Activated T-helper 17 cell treated with anti-CD3 and anti-CD28 coated beads, Interleukin-2, amount 50 U/mL, for 72 hours (primary cell): ENCODE measurements at regions not wholly inside any gene's neighbourhood (a gene's known extent, or its start where the extent isn't known, plus 50 kb on each side); places are given as distances from the start of the nearest gene placed in this dataset.
"Not testable (repeated sequence)": the region's sequence is repeated elsewhere in the genome, so short reads cannot be mapped to it uniquely, and the experiment has no call there.

Experiments used
- ATAC-seq: fragments of 150-1000 bp; cut with Tn5 transposase; replicated peaks from 2 replicates; pipeline ENCODE4 v1.10.0; 2021; ENCODE audit warnings: mild to moderate bottlenecking, moderate library complexity
- H3K27ac Mint-ChIP-seq: one replicate; pipeline ENCODE4 v1.8.0; 2022; ENCODE audit warnings: mixed read lengths
- H3K27me3 Mint-ChIP-seq: one replicate; pipeline ENCODE4 v1.8.0; 2022; ENCODE audit warnings: mixed read lengths
- H3K36me3 Mint-ChIP-seq: one replicate; pipeline ENCODE4 v1.8.0; 2022; ENCODE audit warnings: low read depth, mild to moderate bottlenecking, mixed read lengths
- H3K4me1 Mint-ChIP-seq: one replicate; pipeline ENCODE4 v1.8.0; 2022; ENCODE audit warnings: mixed read lengths
- H3K4me3 Mint-ChIP-seq: one replicate; pipeline ENCODE4 v1.8.0; 2022; ENCODE audit warnings: mild to moderate bottlenecking, mixed read lengths
- H3K9me3 Mint-ChIP-seq: one replicate; pipeline ENCODE4 v1.8.0; 2022; ENCODE audit warnings: mixed read lengths

DNA sequence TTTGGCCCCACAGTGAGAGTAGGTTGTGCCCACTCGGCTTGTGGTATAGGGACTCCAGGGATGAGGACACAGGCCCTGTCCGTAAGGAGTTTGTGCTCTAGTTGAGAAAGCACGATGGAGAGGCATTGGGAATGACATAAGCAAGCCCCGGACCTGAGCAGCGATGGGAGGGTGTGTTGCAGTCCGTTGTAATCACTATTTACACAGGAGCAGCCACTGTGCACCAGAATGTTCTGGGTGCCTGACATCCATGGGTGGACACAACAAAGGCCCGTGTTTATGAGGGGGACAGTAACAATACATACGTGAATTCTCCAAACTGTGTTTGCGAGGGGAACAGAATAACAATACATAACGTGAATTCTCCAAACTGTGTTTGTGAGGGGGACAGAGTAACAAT is 86.8 kb downstream of the NPIPB11 start:
- Mint-ChIP-seq H3K36me3 (no peaks in the 10 kb centered on the region), H3K4me3 (no peak overlapping the region), H3K27ac (no peak overlapping the region), H3K9me3 (no peaks in the 10 kb centered on the region), H3K4me1 (no peaks in the 10 kb centered on the region), H3K27me3 (no peaks in the 10 kb centered on the region)
- ATAC-seq = no peak

DNA sequence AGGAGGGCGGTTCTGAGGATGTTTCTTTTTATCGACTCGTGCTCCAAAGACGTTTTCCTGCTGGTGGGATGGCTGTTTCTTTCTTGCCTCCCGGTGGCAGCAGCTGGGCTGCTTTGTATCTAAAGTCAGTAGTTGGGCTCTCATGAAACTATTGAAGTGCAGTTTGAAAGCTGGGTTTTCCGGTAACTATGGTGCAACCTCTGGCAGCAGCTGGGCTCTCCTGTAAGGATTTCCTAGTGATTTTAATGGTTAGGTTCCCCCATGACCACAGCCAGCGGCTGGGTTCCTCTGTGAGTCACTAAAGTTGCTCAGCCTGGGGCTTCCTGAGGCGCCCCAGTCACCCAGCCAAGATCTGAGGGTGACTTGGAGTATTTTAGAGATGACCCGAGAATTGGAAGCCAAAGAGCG is 87.9 kb downstream of the NPIPB11 start:
- H3K27ac Mint-ChIP-seq, H3K9me3 Mint-ChIP-seq, H3K4me1 Mint-ChIP-seq, H3K27me3 Mint-ChIP-seq, H3K36me3 Mint-ChIP-seq, H3K4me3 Mint-ChIP-seq: not testable (repeated sequence)
- ATAC-seq = peak; percentile 70

DNA sequence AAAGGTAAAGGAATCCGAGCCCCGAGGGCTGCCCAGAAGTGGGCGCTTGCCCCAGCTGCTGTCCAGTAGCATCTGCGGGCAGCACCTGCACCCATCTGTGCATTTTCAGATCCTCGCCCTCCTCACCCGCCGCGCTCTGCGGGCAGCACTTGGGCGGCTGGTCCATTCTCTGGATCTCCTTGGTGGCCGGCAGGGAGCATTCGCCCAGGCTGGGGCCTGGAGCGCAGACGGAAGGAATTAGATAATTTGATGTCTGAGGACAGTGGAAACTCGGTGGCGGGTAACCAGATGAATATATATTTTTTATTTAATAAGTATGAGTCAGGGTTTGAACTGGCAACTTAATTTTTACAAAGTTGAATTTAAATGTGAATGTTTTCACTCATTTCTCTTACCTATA is 88.5 kb downstream of the NPIPB11 start:
- H3K36me3 Mint-ChIP-seq = no peaks in the 10 kb centered on the region
- no peak for ATAC-seq
- H3K27ac Mint-ChIP-seq = no peak overlapping the region
- no peaks in the 10 kb centered on the region for H3K9me3 Mint-ChIP-seq
- no peaks in the 10 kb centered on the region for H3K4me1 Mint-ChIP-seq
- H3K4me3 Mint-ChIP-seq = no peak overlapping the region
- no peaks in the 10 kb centered on the region for H3K27me3 Mint-ChIP-seq

DNA sequence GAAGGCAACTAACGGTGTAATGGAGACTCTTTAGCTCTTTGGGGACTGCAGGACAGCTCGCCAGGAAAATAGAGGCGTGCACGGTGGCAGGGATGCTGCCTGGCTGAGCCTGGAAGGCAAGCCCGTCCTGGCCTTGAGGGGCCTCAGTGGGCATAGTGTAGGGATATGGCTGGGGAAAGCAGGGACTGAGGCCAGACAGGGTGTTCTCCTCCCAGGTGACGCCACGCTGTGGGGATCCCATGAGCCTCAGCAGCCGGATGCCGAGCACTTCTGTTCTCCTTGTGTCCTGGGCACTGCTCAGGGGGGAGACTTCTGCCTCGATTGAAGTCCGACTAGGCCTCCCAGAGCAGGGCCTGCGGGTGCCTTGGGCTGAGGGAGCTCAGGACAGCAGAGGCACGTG is 89.2 kb downstream of the NPIPB11 start:
- no peaks in the 10 kb centered on the region for H3K27me3 Mint-ChIP-seq

DNA sequence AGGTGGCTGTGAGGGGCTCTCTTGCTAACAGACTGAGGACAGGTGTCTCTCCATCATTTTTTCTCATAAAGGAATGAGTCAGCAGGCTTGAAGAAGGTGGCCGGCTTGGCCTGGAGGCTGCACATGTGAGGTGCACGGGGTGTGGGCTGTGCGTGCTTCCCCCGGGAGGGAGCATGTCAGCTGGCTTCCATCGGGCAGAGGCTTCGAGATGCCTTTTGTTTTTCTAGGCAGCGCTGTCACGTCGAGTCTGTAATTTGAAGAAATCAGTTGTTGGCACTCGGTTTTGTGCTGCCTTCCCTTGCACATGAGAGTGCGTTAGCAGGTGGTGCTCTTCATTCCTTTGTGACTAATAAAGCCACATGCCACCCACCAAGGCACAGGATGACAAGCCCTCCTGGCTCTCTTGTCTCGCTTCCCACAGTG is 89.7 kb downstream of the NPIPB11 start:
- Mint-ChIP-seq H3K9me3 (no peaks in the 10 kb centered on the region), H3K27ac (no peak overlapping the region), H3K36me3 (no peaks in the 10 kb centered on the region), H3K4me1 (no peaks in the 10 kb centered on the region), H3K27me3 (no peaks in the 10 kb centered on the region), H3K4me3 (no peak overlapping the region)
- no peak for ATAC-seq

More for the DNA sequence above, 89.2 kb downstream of the NPIPB11 start:
- no peak for ATAC-seq
- H3K4me1 Mint-ChIP-seq = no peaks in the 10 kb centered on the region
- no peak overlapping the region for H3K27ac Mint-ChIP-seq
- no peaks in the 10 kb centered on the region for H3K9me3 Mint-ChIP-seq
- H3K36me3 Mint-ChIP-seq = no peaks in the 10 kb centered on the region
- no peak overlapping the region for H3K4me3 Mint-ChIP-seq

DNA sequence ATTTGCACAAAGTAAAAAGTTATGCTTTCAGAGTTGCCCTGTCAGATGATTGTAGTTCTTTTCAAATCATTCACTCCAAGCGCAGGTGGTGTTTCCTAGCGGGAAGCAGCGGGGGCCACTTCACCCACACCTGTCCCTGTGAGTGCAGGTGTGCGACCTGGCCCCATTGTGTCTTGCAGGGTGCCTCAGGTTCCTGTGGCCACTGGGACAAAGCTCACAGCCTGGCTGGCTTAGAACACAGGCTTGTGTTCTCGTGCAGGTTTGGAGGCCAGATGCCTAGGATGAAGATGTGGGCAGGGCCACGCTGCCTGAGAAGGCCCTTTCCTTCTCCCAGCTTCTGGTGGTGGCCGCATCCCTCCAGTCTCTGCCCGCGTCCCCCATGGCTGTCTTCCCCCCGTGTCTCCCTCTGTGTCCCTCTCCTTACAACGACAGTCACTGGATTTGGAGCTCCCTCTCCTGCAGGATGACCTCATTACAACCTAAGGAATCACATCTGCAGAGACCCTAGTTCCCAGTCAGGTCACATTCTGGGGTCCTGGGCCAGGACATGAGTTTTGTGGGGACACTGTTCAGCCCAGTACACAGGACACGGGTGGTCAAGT is 90.5 kb downstream of the NPIPB11 start:
- Mint-ChIP-seq H3K4me1 (no peaks in the 10 kb centered on the region), H3K36me3 (no peaks in the 10 kb centered on the region), H3K27me3 (no peaks in the 10 kb centered on the region), H3K27ac (no peak overlapping the region), H3K9me3 (no peaks in the 10 kb centered on the region), H3K4me3 (no peak overlapping the region)
- no peak for ATAC-seq

DNA sequence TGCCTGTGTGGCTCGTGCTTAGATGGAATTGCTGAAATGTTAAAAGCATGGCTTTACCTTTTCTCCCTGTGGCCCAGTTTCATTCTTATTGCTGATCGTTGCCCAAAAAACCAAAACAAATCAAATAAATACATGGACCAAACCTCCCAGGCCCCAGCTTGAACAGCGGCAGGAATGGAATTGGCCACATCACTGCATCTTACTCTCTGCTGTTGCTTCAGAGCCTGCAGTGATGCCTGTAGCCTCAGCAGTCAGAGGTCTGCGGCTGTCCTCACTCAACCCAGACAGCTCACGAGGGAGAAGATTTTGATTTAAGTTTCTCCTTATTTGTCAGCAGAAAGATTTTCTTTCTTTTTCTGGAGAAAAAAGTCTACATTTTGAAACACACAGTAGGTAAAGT is 91.5 kb downstream of the NPIPB11 start:
- no peak overlapping the region for H3K27ac Mint-ChIP-seq
- H3K9me3 Mint-ChIP-seq = no peaks in the 10 kb centered on the region
- no peaks in the 10 kb centered on the region for H3K36me3 Mint-ChIP-seq
- ATAC-seq = no peak
- H3K4me1 Mint-ChIP-seq = no peaks in the 10 kb centered on the region
- no peaks in the 10 kb centered on the region for H3K27me3 Mint-ChIP-seq
- no peak overlapping the region for H3K4me3 Mint-ChIP-seq

DNA sequence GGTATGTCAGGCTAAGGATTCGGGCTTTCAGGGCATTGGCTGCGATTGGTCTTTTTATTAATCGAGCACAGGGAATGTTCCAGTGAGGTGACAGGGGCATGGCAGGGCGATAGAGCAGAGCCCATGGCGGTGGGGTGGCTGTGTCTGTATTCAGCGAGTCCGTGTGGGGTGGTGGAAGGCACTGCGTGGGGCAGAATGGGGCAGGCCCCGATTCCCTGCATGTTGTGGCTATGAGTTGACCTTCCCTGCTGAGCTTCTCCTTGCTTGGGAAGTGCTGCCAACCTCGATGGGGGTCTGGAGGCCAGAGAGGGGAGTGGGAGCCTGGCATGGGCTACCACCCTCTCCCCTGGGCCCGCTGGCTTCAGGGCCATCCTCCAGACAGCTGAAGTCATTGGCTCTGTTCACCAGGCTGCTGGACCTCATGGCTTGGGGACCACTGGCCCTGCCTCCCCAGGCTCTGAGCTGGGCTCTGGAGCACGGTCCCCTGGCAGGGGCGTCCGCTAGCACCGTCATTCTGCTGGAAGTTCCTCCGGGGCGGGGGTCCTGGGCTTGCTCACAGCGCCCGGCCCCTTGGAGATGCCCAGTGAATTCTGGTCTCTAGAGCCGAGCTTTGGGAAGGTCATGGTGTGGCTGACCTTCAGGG is 92.1 kb downstream of the NPIPB11 start:
- no peaks in the 10 kb centered on the region for H3K9me3 Mint-ChIP-seq
- no peaks in the 10 kb centered on the region for H3K4me1 Mint-ChIP-seq
- no peak overlapping the region for H3K4me3 Mint-ChIP-seq
- H3K27ac Mint-ChIP-seq = no peak overlapping the region
- no peaks in the 10 kb centered on the region for H3K36me3 Mint-ChIP-seq
- H3K27me3 Mint-ChIP-seq = no peaks in the 10 kb centered on the region
- ATAC-seq = no peak

DNA sequence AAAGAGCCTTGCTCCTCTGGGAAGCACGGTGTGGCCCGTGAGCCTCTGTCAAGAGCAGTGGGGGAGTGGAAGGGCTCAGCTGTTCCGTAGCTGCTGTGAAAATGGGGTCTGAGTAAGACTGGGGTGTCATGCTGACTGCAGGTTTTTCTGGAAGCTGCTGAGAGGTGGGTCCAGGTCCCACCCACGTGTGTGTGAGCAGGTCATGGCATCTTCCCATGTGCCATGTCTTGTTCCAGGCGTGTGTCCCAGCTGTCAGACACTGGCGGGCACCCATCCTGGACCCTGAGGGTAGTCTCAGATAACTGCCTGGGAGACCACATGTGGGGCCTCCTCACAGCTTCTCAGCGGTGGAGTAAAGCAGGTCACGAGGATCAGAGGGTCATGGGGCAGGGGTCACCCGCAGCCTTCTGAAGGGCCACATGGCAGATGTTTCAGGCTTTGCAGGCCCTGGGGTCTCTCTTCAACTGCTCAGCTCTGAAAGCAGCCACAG is 92.9 kb downstream of the NPIPB11 start:
- Mint-ChIP-seq H3K36me3 (no peaks in the 10 kb centered on the region), H3K4me1 (no peaks in the 10 kb centered on the region), H3K27me3 (no peaks in the 10 kb centered on the region), H3K4me3 (no peak overlapping the region), H3K27ac (no peak overlapping the region), H3K9me3 (no peaks in the 10 kb centered on the region)
- no peak for ATAC-seq

DNA sequence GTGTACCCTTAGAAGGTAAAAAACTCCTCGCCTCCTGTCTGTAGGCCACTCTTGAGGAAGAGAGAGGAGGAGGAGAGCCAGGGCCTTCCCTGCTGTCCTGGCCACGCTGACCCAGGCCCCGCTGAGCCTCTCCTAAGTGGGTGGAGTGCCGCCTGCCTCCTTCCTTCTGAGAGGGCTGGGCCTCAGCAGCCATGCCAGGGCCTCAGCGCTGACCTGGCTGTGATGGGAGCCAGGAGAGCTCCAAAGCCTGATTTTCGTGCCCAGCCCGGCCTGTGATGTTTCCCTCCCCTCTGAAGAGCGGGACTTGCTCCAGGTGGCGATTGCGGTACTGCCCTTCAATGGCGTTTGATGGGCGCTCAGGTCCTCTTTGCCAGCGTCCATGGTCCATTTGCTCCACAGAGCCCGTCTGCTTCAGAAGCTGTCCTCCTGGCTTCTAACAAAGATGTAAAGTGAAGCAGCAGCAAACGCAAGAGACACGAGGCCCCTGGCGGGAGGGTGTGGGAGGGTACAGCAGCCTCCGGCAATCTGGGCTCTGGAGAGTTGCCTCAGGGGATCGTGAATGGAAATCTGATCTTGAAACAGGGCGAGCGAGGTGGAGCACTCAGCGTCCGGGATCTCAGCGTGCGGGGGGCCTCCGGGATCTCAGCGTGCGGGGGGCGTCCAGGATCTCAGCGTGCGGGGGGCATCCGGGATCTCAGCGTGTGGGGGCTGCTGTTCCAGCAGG is 93.5 kb downstream of the NPIPB11 start:
- H3K27me3 Mint-ChIP-seq = no peaks in the 10 kb centered on the region
- H3K4me1 Mint-ChIP-seq = no peaks in the 10 kb centered on the region
- H3K27ac Mint-ChIP-seq = no peak overlapping the region
- no peaks in the 10 kb centered on the region for H3K36me3 Mint-ChIP-seq
- no peak overlapping the region for H3K4me3 Mint-ChIP-seq
- H3K9me3 Mint-ChIP-seq = no peaks in the 10 kb centered on the region
- no peak for ATAC-seq

DNA sequence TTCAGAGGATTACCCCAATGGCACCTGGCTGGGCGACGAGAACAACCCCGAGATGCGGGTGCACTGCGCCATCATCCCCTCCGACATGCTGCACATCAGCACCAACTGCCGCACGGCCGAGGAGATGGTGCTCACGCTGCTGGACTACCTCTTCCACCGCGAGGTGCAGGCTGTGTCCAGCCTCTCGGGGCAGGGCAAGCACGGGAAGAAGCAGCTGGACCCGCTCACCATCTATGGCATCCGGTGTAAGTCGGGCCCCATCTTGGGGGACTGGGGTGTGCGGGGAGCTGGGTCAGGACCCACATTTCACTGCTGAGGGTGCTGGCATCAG is 94.2 kb downstream of the NPIPB11 start:
- ATAC-seq, H3K27me3 Mint-ChIP-seq, H3K36me3 Mint-ChIP-seq, H3K9me3 Mint-ChIP-seq, H3K27ac Mint-ChIP-seq, H3K4me1 Mint-ChIP-seq, H3K4me3 Mint-ChIP-seq: not testable (repeated sequence)

DNA sequence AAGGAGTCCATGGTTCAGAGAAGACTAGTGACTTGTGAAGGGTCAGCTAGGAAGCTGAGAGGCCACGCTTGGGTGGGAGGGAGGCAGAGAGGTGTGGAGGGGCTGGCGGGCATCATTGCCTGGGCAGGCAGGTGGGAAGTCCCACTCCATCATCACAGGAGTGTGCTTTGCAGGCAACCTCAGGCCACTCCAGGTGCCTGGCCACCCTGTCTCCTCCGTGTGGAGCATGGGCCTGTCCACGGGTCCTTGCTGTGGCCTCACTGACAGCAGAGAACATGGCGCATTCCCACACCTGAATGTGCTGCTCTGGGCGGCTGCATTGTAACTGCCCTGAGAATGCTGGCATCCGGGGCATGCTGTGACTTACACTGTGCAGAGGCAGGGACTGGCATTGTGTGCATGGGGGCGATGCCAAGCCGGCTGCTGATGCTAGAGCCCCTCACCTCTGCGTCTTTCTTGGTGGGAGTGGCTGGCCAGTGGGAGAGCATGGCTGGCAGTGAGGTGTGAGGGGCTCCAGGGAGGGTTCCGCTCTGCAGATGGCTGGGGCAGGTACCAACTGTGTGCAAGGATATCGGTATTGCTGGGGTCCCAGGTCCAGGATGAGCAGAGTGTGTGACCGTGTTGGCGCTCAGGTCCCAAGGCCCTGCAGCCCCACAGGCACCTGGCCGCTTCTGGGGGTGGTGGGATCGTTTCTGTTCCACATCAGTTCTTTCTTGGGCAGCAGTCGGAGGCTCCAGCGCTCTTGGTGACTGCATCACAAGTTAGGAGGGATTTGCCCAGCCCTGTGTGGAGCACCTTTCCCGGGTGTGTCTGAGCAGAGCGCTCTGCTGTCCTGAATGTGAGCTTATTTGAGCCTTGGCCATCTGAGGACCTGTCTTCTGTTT is 94.8 kb downstream of the NPIPB11 start:
- Mint-ChIP-seq H3K4me1 (no peaks in the 10 kb centered on the region), H3K9me3 (no peaks in the 10 kb centered on the region), H3K27ac (no peak overlapping the region), H3K27me3 (no peaks in the 10 kb centered on the region), H3K36me3 (no peaks in the 10 kb centered on the region), H3K4me3 (no peak overlapping the region)
- no peak for ATAC-seq

DNA sequence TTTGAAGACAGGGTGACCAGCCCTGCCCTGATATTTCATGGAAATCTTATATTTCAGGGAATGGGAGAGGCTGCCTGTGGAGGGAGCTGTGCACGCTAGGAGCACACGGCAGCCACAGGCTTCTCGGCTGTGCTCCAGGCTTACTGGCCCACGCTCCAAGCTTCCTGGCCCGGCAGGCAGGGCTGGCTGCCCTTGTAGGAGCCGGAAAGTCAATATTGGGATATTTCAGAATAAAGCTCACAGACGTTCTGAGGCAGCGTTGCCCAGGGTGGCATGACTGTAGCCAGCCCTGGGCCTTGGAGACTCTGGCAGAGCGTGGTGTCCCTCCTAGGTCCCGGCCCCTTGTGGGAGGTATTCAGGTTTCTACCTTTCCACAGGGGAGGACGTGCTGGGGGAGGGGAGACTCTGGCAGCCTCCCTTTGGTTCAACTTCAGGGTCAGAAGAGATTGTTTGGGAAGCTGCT is 95.6 kb downstream of the NPIPB11 start:
- H3K27me3 Mint-ChIP-seq = no peaks in the 10 kb centered on the region
- H3K36me3 Mint-ChIP-seq = no peaks in the 10 kb centered on the region
- no peaks in the 10 kb centered on the region for H3K4me1 Mint-ChIP-seq
- no peak overlapping the region for H3K4me3 Mint-ChIP-seq
- no peaks in the 10 kb centered on the region for H3K9me3 Mint-ChIP-seq
- ATAC-seq = no peak
- no peak overlapping the region for H3K27ac Mint-ChIP-seq

DNA sequence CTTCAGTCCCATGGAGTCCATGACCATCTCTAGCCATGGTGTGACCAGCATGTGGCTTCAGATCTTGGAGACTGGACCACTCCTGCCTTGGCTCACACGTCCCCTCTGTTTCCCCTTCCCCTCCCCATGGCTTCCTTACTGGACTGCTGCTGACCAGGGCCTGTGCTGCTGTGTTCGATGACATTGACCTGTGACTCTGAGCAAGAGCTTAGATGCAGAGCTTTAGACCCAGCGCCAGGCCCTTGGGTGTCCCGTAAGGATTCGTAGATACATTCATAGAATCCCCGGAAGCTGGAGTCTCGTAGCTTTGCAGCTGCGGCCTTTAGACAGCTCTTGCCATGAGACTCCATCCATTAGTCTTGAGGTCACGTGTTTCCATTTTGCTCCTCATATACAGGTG is 96.3 kb downstream of the NPIPB11 start:
- H3K36me3 Mint-ChIP-seq, H3K27me3 Mint-ChIP-seq, ATAC-seq, H3K27ac Mint-ChIP-seq, H3K4me3 Mint-ChIP-seq, H3K4me1 Mint-ChIP-seq, H3K9me3 Mint-ChIP-seq: not testable (repeated sequence)
